ENCODE measurements at regions not wholly inside any gene's neighbourhood (a gene's known extent, or its start where the extent isn't known, plus 50 kb on each side); places are given as distances from the start of the nearest gene placed in this dataset.

DNA sequence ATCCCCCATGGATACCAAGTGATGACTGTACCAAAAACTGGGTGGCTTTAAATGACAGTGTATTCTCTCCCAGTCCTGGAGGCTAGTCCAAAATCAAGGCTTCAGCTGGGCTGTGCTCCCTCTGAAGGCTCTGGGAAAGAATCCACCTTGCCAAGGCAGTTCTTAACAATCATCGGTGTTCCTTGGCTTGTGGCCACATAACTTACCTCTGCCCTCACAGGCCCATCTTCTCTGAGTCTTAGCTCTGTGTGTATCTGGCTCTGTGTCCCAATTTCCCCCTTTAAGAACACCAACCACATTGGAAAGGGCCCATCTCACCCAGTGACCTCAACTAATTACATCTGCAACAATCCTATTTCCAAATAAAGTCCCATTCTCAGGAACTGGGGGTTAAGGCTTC lies 503.0 kb upstream of the PROK2 start:
- TF ChIP-seq POLR2AphosphoS5 (IDR thresholded peaks at IDR 0.05) (no peak), POLR2A (IDR thresholded peaks at IDR 0.05) (no peak)
- TF ChIP-seq, protein P1, sequence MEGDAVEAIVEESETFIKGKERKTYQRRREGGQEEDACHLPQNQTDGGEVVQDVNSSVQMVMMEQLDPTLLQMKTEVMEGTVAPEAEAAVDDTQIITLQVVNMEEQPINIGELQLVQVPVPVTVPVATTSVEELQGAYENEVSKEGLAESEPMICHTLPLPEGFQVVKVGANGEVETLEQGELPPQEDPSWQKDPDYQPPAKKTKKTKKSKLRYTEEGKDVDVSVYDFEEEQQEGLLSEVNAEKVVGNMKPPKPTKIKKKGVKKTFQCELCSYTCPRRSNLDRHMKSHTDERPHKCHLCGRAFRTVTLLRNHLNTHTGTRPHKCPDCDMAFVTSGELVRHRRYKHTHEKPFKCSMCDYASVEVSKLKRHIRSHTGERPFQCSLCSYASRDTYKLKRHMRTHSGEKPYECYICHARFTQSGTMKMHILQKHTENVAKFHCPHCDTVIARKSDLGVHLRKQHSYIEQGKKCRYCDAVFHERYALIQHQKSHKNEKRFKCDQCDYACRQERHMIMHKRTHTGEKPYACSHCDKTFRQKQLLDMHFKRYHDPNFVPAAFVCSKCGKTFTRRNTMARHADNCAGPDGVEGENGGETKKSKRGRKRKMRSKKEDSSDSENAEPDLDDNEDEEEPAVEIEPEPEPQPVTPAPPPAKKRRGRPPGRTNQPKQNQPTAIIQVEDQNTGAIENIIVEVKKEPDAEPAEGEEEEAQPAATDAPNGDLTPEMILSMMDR (IDR thresholded peaks at IDR 0.05), result no peak

Data from gastroesophageal sphincter (tissue), 3 donors.